Panc1 (cell line): ENCODE measurements at regions not wholly inside any gene's neighbourhood (a gene's known extent, or its start where the extent isn't known, plus 50 kb on each side); places are given as distances from the start of the nearest gene placed in this dataset.

Source experiments
- ATAC-seq: fragments of 200-7000 bp; cut with Tn5 transposase; 2 replicates; pipeline ENCODE4 v1.9.1; 2020; ENCODE audit warnings: mild to moderate bottlenecking, moderate library complexity
- BruUV-seq: library from RNA; stranded (reverse); fragments of 400-500 nt; replicated peaks from 2 replicates; lab custom pipeline; 2021; lab: Mats Ljungman, UMichigan
- CTCF ChIA-PET: fragments of 300-600 bp; sonication (Branson Sonifier 250); formaldehyde crosslinking; loops from one replicate; lab custom pipeline; 2022; ENCODE audit warnings: antibody characterized with exemption; lab: Charles Lee
- POLR2A ChIA-PET: fragments of 300-600 bp; sonication (Branson Sonifier 250); formaldehyde crosslinking; loops from one replicate; lab custom pipeline; 2022; ENCODE audit warnings: antibody characterized with exemption; lab: Charles Lee
- DNase-seq: peaks from one replicate; pipeline ENCODE4 v3.0.0-alpha.2; 2010; ENCODE audit warnings: low read depth, low spot score
- H3K27ac ChIP-seq: 2 replicates; pipeline ENCODE4 v1.5.1; 2011; ENCODE audit warnings: mild to moderate bottlenecking, low read length, inconsistent platforms
- H3K27me3 ChIP-seq: fragments of 200-500 bp; sonication (Bioruptor generic); 2 replicates; pipeline ENCODE4 v1.6.0; 2014; ENCODE audit warnings: low read length, inconsistent platforms; ENCODE audit not compliant: control insufficient read depth, insufficient read depth
- H3K36me3 ChIP-seq: fragments of 200-500 bp; sonication (Bioruptor generic); 2 replicates; pipeline ENCODE4 v1.5.1; 2014; ENCODE audit warnings: inconsistent platforms, mild to moderate bottlenecking, low read length, moderate library complexity; ENCODE audit not compliant: control insufficient read depth, insufficient read depth
- H3K4me1 ChIP-seq: 2 replicates; pipeline ENCODE4 v1.5.1; 2011; ENCODE audit warnings: inconsistent platforms, mild to moderate bottlenecking, low read length, moderate library complexity; ENCODE audit not compliant: control insufficient read depth, insufficient read depth
- H3K4me3 ChIP-seq, 2 experiments: 2 replicates each; pipeline ENCODE4 v1.5.1; 2011 to 2012; ENCODE audit warnings: low read depth in 2 of 2, low read length in 2 of 2, mild to moderate bottlenecking in 2 of 2, inconsistent platforms in 1 of 2, moderate library complexity in 1 of 2
- H3K9me3 ChIP-seq: fragments of 200-500 bp; sonication (Bioruptor generic); 2 replicates; pipeline ENCODE4 v1.5.1; 2014; ENCODE audit warnings: low read depth, mild to moderate bottlenecking, inconsistent platforms, low read length, moderate library complexity; ENCODE audit not compliant: control insufficient read depth, insufficient read depth
- POLR2AphosphoS5 ChIP-seq: IDR thresholded peaks from 2 replicates; pipeline ENCODE4 v1.6.1; 2012; ENCODE audit warnings: mild to moderate bottlenecking, low read depth, low read length, moderate library complexity
- SIN3A ChIP-seq: IDR thresholded peaks from 2 replicates; pipeline ENCODE4 v1.6.1; 2012; ENCODE audit warnings: low read depth, mild to moderate bottlenecking, low read length, moderate library complexity, borderline replicate concordance; ENCODE audit not compliant: insufficient read depth
- TCF7L2 ChIP-seq: IDR thresholded peaks from 2 replicates; pipeline ENCODE4 v1.6.1; 2011; ENCODE audit warnings: mild to moderate bottlenecking, low read depth, low read length, inconsistent platforms
- in situ Hi-C: cut with HindIII; loops from 2 replicates; pipeline ENCODE4 v1.10.0; 2016; ENCODE audit warnings: low sequenced_read_pairs, low pct_unique_long_range_greater_than_20kb
- intact Hi-C: fragments of 100-400 bp; cut with micrococcal nuclease; formaldehyde crosslinking; loops from one replicate; pipeline ENCODE4 v1.10.0; 2022; ENCODE audit not compliant: unreplicated experiment
- TF ChIP-seq, protein P1 (sequence below): fragments of 450-650 bp; IDR thresholded peaks from 2 replicates; pipeline ENCODE4 v1.5.1; 2017; ENCODE audit warnings: mild to moderate bottlenecking
- TF ChIP-seq, protein P2 (sequence below), 2 experiments: IDR thresholded peaks; 2 replicates each; pipeline ENCODE4 v1.6.1; 2011 to 2012; ENCODE audit warnings: low read depth in 2 of 2, control low read depth in 1 of 2, low read length in 1 of 2, mild to moderate bottlenecking in 1 of 2, moderate library complexity in 1 of 2; ENCODE audit not compliant: insufficient read depth in 1 of 2

DNA sequence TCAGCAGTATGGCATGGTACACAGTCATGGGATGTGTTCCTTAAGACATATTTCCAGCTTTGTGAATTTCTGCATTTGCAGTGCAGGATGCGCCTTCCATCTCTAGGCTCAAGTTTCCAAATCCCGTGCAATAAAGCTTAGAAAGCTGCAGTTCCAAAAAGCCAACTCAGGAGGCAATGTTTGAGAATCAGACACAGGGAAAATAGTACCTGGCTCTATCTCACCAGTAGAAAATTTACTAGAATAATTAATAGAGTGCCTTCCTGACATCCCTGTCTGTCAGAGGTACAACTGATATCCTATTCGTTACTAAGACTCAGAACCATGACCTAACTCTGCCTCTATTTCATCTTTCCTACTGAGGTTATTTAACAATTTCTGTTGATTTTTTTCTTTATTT is 1333.0 kb downstream of the PCDH19 start:
- Histone ChIP-seq H3K27ac (no peak overlapping the region), H3K27me3 (no peaks in the 10 kb centered on the region), H3K9me3 (no peaks in the 10 kb centered on the region), H3K36me3 (no peaks in the 10 kb centered on the region), H3K4me1 (no peaks in the 10 kb centered on the region), H3K4me3 (no peak overlapping the region)
- no peak for DNase-seq
- POLR2A ChIA-PET = no interaction called here
- ATAC-seq = no peak
- no TSS peak for BruUV-seq
- in situ Hi-C loops (no loop called here), intact Hi-C loops (no loop called here)
- CTCF ChIA-PET = no interaction called here
- TF ChIP-seq TCF7L2 = no peak
- TF ChIP-seq, protein P1, sequence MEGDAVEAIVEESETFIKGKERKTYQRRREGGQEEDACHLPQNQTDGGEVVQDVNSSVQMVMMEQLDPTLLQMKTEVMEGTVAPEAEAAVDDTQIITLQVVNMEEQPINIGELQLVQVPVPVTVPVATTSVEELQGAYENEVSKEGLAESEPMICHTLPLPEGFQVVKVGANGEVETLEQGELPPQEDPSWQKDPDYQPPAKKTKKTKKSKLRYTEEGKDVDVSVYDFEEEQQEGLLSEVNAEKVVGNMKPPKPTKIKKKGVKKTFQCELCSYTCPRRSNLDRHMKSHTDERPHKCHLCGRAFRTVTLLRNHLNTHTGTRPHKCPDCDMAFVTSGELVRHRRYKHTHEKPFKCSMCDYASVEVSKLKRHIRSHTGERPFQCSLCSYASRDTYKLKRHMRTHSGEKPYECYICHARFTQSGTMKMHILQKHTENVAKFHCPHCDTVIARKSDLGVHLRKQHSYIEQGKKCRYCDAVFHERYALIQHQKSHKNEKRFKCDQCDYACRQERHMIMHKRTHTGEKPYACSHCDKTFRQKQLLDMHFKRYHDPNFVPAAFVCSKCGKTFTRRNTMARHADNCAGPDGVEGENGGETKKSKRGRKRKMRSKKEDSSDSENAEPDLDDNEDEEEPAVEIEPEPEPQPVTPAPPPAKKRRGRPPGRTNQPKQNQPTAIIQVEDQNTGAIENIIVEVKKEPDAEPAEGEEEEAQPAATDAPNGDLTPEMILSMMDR = no peak
- no peak for TF ChIP-seq POLR2AphosphoS5
- no peak for TF ChIP-seq SIN3A
- TF ChIP-seq, protein P2, sequence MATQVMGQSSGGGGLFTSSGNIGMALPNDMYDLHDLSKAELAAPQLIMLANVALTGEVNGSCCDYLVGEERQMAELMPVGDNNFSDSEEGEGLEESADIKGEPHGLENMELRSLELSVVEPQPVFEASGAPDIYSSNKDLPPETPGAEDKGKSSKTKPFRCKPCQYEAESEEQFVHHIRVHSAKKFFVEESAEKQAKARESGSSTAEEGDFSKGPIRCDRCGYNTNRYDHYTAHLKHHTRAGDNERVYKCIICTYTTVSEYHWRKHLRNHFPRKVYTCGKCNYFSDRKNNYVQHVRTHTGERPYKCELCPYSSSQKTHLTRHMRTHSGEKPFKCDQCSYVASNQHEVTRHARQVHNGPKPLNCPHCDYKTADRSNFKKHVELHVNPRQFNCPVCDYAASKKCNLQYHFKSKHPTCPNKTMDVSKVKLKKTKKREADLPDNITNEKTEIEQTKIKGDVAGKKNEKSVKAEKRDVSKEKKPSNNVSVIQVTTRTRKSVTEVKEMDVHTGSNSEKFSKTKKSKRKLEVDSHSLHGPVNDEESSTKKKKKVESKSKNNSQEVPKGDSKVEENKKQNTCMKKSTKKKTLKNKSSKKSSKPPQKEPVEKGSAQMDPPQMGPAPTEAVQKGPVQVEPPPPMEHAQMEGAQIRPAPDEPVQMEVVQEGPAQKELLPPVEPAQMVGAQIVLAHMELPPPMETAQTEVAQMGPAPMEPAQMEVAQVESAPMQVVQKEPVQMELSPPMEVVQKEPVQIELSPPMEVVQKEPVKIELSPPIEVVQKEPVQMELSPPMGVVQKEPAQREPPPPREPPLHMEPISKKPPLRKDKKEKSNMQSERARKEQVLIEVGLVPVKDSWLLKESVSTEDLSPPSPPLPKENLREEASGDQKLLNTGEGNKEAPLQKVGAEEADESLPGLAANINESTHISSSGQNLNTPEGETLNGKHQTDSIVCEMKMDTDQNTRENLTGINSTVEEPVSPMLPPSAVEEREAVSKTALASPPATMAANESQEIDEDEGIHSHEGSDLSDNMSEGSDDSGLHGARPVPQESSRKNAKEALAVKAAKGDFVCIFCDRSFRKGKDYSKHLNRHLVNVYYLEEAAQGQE (IDR thresholded peaks at IDR 0.05; ENCODE audit: insufficient read depth in 1 of 2, low read depth in 2 of 2, low read length in 1 of 2) = no peak

- TF ChIP-seq POLR2AphosphoS5 = no peak
- TF ChIP-seq SIN3A = no peak
- no peaks in the 10 kb centered on the region for H3K36me3 ChIP-seq
- no peaks in the 10 kb centered on the region for H3K27me3 ChIP-seq
- intact Hi-C loops (no loop called here), in situ Hi-C loops (no loop called here)
- H3K9me3 ChIP-seq = no peaks in the 10 kb centered on the region
- CTCF ChIA-PET = no interaction called here
- no TSS peak for BruUV-seq
- POLR2A ChIA-PET = no interaction called here
- ATAC-seq (no peak), DNase-seq (no peak)
- H3K27ac ChIP-seq = no peak overlapping the region
- H3K4me3 ChIP-seq = no peak overlapping the region
- H3K4me1 ChIP-seq = no peaks in the 10 kb centered on the region
These were observed 1336.5 kb downstream of the PCDH19 start for GRCh38 chrX:99073551-99073950.

DNA sequence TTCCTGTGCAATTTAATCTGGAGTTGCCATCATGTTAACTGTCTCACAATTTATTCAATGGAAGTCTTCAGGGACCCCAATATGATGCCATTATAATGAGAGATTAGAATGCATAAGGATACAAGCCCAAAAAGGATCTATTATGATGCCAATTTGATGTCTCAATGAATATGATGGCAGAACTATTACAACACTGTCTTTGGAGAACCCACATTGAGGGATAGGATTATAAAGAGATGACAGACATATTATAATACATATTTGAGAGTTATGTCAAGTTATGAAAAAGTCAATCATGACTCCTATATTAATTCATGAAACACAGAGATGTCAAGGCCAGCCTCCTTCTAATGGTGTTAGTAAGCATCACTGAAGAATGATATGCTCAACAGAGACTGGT is 1358.4 kb downstream of the PCDH19 start:
- Histone ChIP-seq H3K4me3 (no peak overlapping the region), H3K27me3 (no peaks in the 10 kb centered on the region), H3K9me3 (no peaks in the 10 kb centered on the region), H3K4me1 (no peaks in the 10 kb centered on the region), H3K36me3 (no peaks in the 10 kb centered on the region), H3K27ac (no peak overlapping the region)
- intact Hi-C loops (no loop called here), in situ Hi-C loops (no loop called here)
- TF ChIP-seq SIN3A (no peak), POLR2AphosphoS5 (no peak), TCF7L2 (no peak)
- TF ChIP-seq, protein P2 (IDR thresholded peaks at IDR 0.05; ENCODE audit: insufficient read depth in 1 of 2, low read depth in 2 of 2, low read length in 1 of 2) = no peak
- TF ChIP-seq, protein P1 = no peak
- CTCF ChIA-PET = no interaction called here
- no peak for DNase-seq
- POLR2A ChIA-PET = no interaction called here
- ATAC-seq = no peak
- BruUV-seq = no TSS peak
